Lung (tissue), 11 donors: ENCODE measurements at regions not wholly inside any gene's neighbourhood (a gene's known extent, or its start where the extent isn't known, plus 50 kb on each side); places are given as distances from the start of the nearest gene placed in this dataset.

Experiments used
- ATAC-seq: fragments of 200-7000 bp; cut with Tn5 transposase; one replicate; pipeline ENCODE4 v1.9.1; 2020; ENCODE audit warnings: moderate number of reproducible peaks; ENCODE audit not compliant: insufficient read depth, low FRiP score
- DNase-seq, 3 donors: peaks; one replicate each; pipeline ENCODE4 v3.0.0-alpha.2; 2013 to 2017
- H3K27ac ChIP-seq, 2 donors: one replicate each; pipeline ENCODE4 v1.5.1; 2013; ENCODE audit warnings: mild to moderate bottlenecking in 2 of 2, moderate library complexity in 2 of 2, control low read depth in 1 of 2, inconsistent platforms in 1 of 2, low read depth in 1 of 2, low read length in 1 of 2
- H3K27me3 ChIP-seq, 3 donors: one replicate each; pipeline ENCODE4 v1.5.1; 2013; ENCODE audit warnings: low read length in 2 of 3; ENCODE audit not compliant: control insufficient read depth in 3 of 3, insufficient read depth in 3 of 3
- H3K36me3 ChIP-seq, 4 donors: one replicate each; pipeline ENCODE4 v1.5.1; 2013; ENCODE audit warnings: low read length in 4 of 4, mild to moderate bottlenecking in 1 of 4, moderate library complexity in 1 of 4; ENCODE audit not compliant: control insufficient read depth in 4 of 4, insufficient read depth in 4 of 4
- H3K4me1 ChIP-seq, 5 donors: one replicate each; pipeline ENCODE4 v1.5.1; 2013; ENCODE audit warnings: low read length in 5 of 5, mild to moderate bottlenecking in 2 of 5, moderate library complexity in 1 of 5; ENCODE audit not compliant: control insufficient read depth in 5 of 5, insufficient read depth in 5 of 5
- H3K4me3 ChIP-seq: one replicate; pipeline ENCODE4 v1.5.1; 2013; ENCODE audit warnings: mild to moderate bottlenecking, control low read depth, moderate library complexity
- H3K9ac ChIP-seq, 2 donors: one replicate each; pipeline ENCODE4 v1.5.1; 2013; ENCODE audit warnings: low read length in 2 of 2, control low read depth in 1 of 2; ENCODE audit not compliant: insufficient read depth in 1 of 2
- H3K9me3 ChIP-seq, 4 donors: one replicate each; pipeline ENCODE4 v1.5.1; 2013; ENCODE audit warnings: low read length in 3 of 4, mild to moderate bottlenecking in 1 of 4, moderate library complexity in 1 of 4; ENCODE audit not compliant: control insufficient read depth in 4 of 4, insufficient read depth in 3 of 4
- CTCF ChIP-seq: IDR thresholded peaks from 2 replicates; pipeline ENCODE4 v1.5.1; 2012; ENCODE audit warnings: mild to moderate bottlenecking; ENCODE audit errors: control extremely low read depth, extremely low read depth
- WGBS, 2 donors: extraction: QIAGEN DNeasy Blood & Tissue Kit; methylation state at CpG; one replicate each; pipeline ENCODE4 v1.1.7; 2013; 5-methylcytosine and 5-hydroxymethylcytosine counted together
- donor health status: control.
- donor health status: control.
- donor health status: Bipolar disorder and iron deficiency.
- donor health status: healthy.
- donor health status: DM: yes; HTN: yes; CAD: no.

GRCh38 chr2:2536416-2537056 lies 205.5 kb upstream of the MYT1L start:
- no peak for ATAC-seq
- H3K36me3 ChIP-seq: no peaks in the 10 kb centered on the region
- H3K4me3 ChIP-seq: no peak overlapping the region
- peaks cover 0 to 3% (median 2%) of the 10 kb centered on the region in 3 donors for H3K27me3 ChIP-seq
- H3K27ac ChIP-seq: no peak overlapping the region
- peaks cover 0 to 3% (median 0%) of the 10 kb centered on the region in 4 donors for H3K9me3 ChIP-seq
- no peak for DNase-seq
- TF ChIP-seq CTCF: no peak
- 66 to 75% methylated on average over 11 of the region's 11 CpGs for WGBS, 2 donors
- H3K4me1 ChIP-seq: no peaks in the 10 kb centered on the region
- H3K9ac ChIP-seq: no peak overlapping the region

GRCh38 chr2:2530334-2530733 lies 199.3 kb upstream of the MYT1L start:
- no peaks in the 10 kb centered on the region for H3K9me3 ChIP-seq
- H3K4me3 ChIP-seq: no peak overlapping the region
- H3K27ac ChIP-seq: no peak overlapping the region
- no peaks in the 10 kb centered on the region for H3K4me1 ChIP-seq
- H3K36me3 ChIP-seq: no peaks in the 10 kb centered on the region
- H3K9ac ChIP-seq: no peak overlapping the region
- no peak for ATAC-seq
- peaks cover 0 to 3% (median 2%) of the 10 kb centered on the region in 3 donors for H3K27me3 ChIP-seq
- no peak for DNase-seq
- WGBS, 2 donors: 84 to 88% methylated on average over 10 of the region's 10 CpGs
- no peak for TF ChIP-seq CTCF

GRCh38 chr2:2528846-2529245 lies 197.8 kb upstream of the MYT1L start:
- Histone ChIP-seq H3K27ac (no peak overlapping the region), H3K4me1 (no peaks in the 10 kb centered on the region), H3K9ac (no peak overlapping the region), H3K36me3 (no peaks in the 10 kb centered on the region), H3K4me3 (no peak overlapping the region), H3K9me3 (no peaks in the 10 kb centered on the region), H3K27me3 (peaks cover 0 to 3% (median 0%) of the 10 kb centered on the region in 3 donors)
- TF ChIP-seq CTCF: no peak
- DNase-seq: no peak
- ATAC-seq: no peak
- whole genome bisulfite sequencing, 2 donors: 77 to 90% methylated on average over 15 of the region's 15 CpGs

- Histone ChIP-seq H3K9me3 (no peaks in the 10 kb centered on the region), H3K4me1 (no peaks in the 10 kb centered on the region), H3K27me3 (no peaks in the 10 kb centered on the region), H3K36me3 (no peaks in the 10 kb centered on the region), H3K4me3 (no peak overlapping the region), H3K9ac (no peak overlapping the region), H3K27ac (no peak overlapping the region)
- no peak for ATAC-seq
- no peak for DNase-seq
- 77 to 85% methylated on average over 6 of the region's 6 CpGs for WGBS, 2 donors
- no peak for TF ChIP-seq CTCF
These were observed 196.1 kb upstream of the MYT1L start for GRCh38 chr2:2527148-2527547.
